IPS-NIHi11 (cell line): ENCODE measurements at regions not wholly inside any gene's neighbourhood (a gene's known extent, or its start where the extent isn't known, plus 50 kb on each side); places are given as distances from the start of the nearest gene placed in this dataset.

Experiments
- DNase-seq: peaks from one replicate; pipeline ENCODE4 v3.0.0; 2012; ENCODE audit warnings: mixed read lengths, low spot score

DNA sequence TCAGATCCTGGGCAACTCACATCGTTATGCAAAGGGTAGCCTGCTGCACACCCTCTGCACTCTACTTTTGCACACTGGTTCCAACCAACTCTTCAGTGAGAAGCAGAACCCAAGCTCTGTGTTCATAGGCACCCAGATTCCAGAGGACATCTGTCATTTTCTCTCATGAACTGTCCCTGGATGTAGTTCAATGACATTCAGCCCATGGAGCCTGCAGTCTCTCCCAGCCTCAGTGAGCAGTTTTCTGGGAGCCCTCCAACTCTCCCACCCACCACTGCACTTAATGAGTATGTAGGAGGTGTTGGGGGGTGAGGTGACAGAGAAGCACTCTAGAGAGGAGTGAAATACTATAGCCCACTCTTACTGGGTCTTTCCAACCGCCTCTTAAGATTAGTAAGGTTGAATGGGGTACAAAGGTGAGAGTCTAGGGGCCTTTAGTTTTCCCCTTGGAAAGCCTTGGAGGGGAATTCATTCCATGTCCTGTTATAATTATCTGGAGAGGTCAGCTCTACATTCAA is 58.1 kb upstream of the APOBEC4 start:
- no peak for DNase-seq

- no peak for DNase-seq
Observed at GRCh38 chr1:183710734-183711133, 57.6 kb upstream of the APOBEC4 start.

DNA sequence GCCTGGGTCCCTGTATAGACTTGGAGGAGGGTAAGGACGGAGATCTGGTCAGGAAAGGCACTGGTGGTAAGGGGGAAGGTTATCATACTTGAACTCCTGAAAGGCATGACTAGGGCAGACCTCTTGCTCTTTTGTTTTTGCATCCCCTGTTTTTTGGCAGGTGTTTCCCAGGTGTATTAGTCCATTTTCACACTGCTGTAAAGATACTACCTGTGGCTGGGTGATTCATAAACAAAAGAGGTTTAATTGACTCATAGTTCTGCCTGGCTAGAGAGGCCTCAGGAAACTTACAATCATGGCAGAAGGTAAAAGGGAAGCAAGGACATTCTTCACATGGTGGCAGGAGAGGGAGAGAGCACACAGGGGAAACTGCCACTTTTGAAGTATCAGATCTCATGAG is 57.2 kb upstream of the APOBEC4 start:
- no peak for DNase-seq

DNA sequence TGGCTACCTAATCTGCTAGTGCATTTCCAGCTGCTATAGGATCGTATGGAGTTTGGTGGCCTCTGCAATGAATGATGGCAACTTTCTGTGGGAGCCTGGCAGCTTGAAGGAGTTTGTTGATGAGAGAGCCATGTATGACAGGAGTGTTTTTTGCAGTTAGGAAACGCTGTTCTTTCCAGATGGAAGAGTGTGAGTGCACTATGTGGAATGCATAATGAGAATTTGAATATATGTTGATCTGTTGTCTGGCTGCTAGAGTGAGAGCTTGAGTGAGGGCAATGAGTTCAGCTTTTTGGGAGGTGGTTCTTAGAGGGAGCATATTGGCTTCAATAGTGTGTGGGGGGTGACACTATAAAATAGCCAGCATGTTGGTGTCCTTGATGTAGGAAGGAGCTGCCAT is 51.0 kb upstream of the APOBEC4 start:
- no peak for DNase-seq
